Breast epithelium (tissue), 3 donors: ENCODE measurements at regions not wholly inside any gene's neighbourhood (a gene's known extent, or its start where the extent isn't known, plus 50 kb on each side); places are given as distances from the start of the nearest gene placed in this dataset.

Experiments used
- POLR2A ChIP-seq: fragments of 450-650 bp; IDR thresholded peaks from one replicate; pipeline ENCODE4 v1.6.1; 2016; ENCODE audit warnings: antibody characterized with exemption, mild to moderate bottlenecking, moderate library complexity
- POLR2AphosphoS5 ChIP-seq, 3 donors: sonication (generic); formaldehyde crosslinking; IDR thresholded peaks; one replicate each; pipeline ENCODE4 v1.6.1; 2017; ENCODE audit warnings: antibody characterized with exemption in 3 of 3
- TF ChIP-seq, protein P1 (sequence below), 3 donors: fragments of 450-650 bp; IDR thresholded peaks; one replicate each; pipeline ENCODE4 v1.5.1; 2016 to 2017; ENCODE audit warnings: antibody characterized with exemption in 3 of 3, mild to moderate bottlenecking in 3 of 3, moderate library complexity in 3 of 3

DNA sequence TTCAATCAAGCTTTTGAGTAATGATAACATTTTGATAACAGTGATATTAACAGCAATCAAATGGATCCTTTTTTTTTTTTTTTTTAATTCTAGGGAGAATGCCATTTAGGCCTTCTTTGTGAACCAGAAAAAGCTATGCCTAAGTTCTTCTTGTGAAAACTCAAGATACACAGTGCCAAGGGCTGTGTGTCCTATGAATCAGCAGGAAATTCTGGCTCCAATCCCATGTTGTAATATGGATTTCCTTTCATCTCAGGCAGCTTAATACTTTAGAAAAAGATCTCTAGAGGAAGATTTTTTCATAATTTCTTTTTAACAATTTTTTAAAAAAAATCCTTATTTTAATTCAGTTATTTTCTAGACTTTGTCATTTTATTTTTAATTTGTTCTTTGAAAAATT is 96.1 kb downstream of the NUDT12 start:
- TF ChIP-seq, protein P1, sequence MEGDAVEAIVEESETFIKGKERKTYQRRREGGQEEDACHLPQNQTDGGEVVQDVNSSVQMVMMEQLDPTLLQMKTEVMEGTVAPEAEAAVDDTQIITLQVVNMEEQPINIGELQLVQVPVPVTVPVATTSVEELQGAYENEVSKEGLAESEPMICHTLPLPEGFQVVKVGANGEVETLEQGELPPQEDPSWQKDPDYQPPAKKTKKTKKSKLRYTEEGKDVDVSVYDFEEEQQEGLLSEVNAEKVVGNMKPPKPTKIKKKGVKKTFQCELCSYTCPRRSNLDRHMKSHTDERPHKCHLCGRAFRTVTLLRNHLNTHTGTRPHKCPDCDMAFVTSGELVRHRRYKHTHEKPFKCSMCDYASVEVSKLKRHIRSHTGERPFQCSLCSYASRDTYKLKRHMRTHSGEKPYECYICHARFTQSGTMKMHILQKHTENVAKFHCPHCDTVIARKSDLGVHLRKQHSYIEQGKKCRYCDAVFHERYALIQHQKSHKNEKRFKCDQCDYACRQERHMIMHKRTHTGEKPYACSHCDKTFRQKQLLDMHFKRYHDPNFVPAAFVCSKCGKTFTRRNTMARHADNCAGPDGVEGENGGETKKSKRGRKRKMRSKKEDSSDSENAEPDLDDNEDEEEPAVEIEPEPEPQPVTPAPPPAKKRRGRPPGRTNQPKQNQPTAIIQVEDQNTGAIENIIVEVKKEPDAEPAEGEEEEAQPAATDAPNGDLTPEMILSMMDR (IDR thresholded peaks at IDR 0.05) = no peak
- no peak for TF ChIP-seq POLR2AphosphoS5 (IDR thresholded peaks at IDR 0.05)
- no peak for TF ChIP-seq POLR2A
